K562 (cell line): ENCODE measurements at regions not wholly inside any gene's neighbourhood (a gene's known extent, or its start where the extent isn't known, plus 50 kb on each side); places are given as distances from the start of the nearest gene placed in this dataset.

Experiments
- GABPB1 ChIP-seq: sonication (generic); formaldehyde crosslinking; IDR thresholded peaks from 2 replicates; pipeline ENCODE4 v1.8.0; 2022; ENCODE audit warnings: mild to moderate bottlenecking, missing genetic modification reagents
- ZBTB1 ChIP-seq: sonication (generic); formaldehyde crosslinking; IDR thresholded peaks from 2 replicates; pipeline ENCODE4 v1.8.1; 2023; ENCODE audit warnings: missing genetic modification reagents, low read depth, mild to moderate bottlenecking, borderline replicate concordance
- ZNF3 ChIP-seq: fragments of 250-450 bp; sonication (Bioruptor Pico); IDR thresholded peaks from 2 replicates; pipeline ENCODE4 v1.5.0; 2021; ENCODE audit warnings: mild to moderate bottlenecking, moderate library complexity
- ZNF431 ChIP-seq: sonication (generic); formaldehyde crosslinking; IDR thresholded peaks from 2 replicates; pipeline ENCODE4 v1.8.0; 2022; ENCODE audit warnings: mild to moderate bottlenecking, missing genetic modification reagents
- TF ChIP-seq, protein P1 (sequence below): fragments of 450-650 bp; IDR thresholded peaks from 2 replicates; pipeline ENCODE4 v1.6.1; 2016; ENCODE audit warnings: missing biosample characterization, missing genetic modification characterization

DNA sequence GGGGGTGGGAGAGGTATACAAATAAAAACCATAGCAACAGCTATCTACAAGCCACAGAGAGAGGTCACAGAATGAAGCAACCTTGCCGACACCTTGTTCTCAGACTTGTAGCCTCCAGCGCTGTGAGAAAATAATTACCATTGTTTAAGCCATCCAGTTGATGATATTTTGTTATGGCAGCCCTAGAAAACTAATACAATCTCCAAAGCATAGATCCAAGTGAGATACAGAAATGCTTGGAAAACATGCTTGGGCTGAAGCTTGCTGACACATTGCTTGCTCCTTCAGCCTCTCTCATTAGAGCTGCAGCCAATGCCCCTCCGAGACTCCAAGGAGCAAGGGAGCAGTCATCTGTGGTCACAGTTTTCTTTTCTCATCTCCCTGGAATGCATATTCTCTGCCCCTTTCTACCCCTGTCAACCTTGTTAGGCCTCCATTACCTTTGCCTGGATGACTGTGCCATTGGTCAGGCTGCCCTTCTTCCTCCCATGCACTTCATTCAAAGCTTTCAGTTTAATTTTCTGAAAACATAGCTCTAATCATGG lies 401.4 kb upstream of the KLF4 start:
- no peak for TF ChIP-seq GABPB1
- TF ChIP-seq, protein P1, sequence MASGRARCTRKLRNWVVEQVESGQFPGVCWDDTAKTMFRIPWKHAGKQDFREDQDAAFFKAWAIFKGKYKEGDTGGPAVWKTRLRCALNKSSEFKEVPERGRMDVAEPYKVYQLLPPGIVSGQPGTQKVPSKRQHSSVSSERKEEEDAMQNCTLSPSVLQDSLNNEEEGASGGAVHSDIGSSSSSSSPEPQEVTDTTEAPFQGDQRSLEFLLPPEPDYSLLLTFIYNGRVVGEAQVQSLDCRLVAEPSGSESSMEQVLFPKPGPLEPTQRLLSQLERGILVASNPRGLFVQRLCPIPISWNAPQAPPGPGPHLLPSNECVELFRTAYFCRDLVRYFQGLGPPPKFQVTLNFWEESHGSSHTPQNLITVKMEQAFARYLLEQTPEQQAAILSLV, result no peak
- no peak for TF ChIP-seq ZNF431 (CRISPR knock-in tag)
- no peak for TF ChIP-seq ZBTB1 (CRISPR knock-in tag)
- TF ChIP-seq ZNF3 (CRISPR knock-in tag), result no peak
